RWPE1 (cell line): ENCODE measurements at regions not wholly inside any gene's neighbourhood (a gene's known extent, or its start where the extent isn't known, plus 50 kb on each side); places are given as distances from the start of the nearest gene placed in this dataset.

Experiments
- CTCF ChIA-PET: fragments of 350-600 bp; sonication (Branson Sonifier 250); formaldehyde crosslinking; extraction: SDS; loops from one replicate; lab custom pipeline; 2021; lab: Yijun Ruan, JAX
- POLR2A ChIA-PET: fragments of 400-600 bp; formaldehyde crosslinking; extraction: SDS; loops from one replicate; lab custom pipeline; 2020; ENCODE audit warnings: antibody characterized with exemption; ENCODE audit not compliant: low non-redundant PET; lab: Yijun Ruan, JAX
- DNase-seq: peaks from one replicate; pipeline ENCODE4 v3.0.0; 2012; ENCODE audit warnings: low spot score
- H3K27ac ChIP-seq: fragments of 450-650 bp; 2 replicates; pipeline ENCODE4 v1.5.1; 2017
- TF ChIP-seq, protein P1 (sequence below): fragments of 450-650 bp; conservative IDR thresholded peaks from 2 replicates; pipeline ENCODE4 v1.5.1; 2017; ENCODE audit warnings: low read depth, mild to moderate bottlenecking

DNA sequence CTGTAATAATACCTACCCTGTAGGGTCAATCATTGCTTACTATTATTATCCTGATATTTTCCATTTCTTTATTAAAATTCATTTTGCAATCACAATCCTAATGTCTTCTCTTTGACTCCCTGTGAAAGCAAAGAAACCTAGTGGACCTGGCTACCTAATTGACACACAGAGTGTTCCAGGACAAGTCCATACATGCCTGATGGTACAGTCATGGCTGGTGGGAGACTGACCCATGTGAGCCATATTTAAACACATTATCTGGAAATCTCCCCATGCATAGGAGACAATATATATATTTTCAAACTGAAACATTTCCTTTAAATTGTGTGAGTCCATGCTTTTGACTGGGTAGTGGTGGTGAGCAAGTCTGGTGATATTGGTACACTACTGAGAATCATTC lies 230.6 kb upstream of the DACH1 start:
- CTCF ChIA-PET = no interaction called here
- POLR2A ChIA-PET = no interaction called here
- no peak overlapping the region for H3K27ac ChIP-seq
- TF ChIP-seq, protein P1, sequence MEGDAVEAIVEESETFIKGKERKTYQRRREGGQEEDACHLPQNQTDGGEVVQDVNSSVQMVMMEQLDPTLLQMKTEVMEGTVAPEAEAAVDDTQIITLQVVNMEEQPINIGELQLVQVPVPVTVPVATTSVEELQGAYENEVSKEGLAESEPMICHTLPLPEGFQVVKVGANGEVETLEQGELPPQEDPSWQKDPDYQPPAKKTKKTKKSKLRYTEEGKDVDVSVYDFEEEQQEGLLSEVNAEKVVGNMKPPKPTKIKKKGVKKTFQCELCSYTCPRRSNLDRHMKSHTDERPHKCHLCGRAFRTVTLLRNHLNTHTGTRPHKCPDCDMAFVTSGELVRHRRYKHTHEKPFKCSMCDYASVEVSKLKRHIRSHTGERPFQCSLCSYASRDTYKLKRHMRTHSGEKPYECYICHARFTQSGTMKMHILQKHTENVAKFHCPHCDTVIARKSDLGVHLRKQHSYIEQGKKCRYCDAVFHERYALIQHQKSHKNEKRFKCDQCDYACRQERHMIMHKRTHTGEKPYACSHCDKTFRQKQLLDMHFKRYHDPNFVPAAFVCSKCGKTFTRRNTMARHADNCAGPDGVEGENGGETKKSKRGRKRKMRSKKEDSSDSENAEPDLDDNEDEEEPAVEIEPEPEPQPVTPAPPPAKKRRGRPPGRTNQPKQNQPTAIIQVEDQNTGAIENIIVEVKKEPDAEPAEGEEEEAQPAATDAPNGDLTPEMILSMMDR = no peak
- peak; percentile 30 for DNase-seq

DNA sequence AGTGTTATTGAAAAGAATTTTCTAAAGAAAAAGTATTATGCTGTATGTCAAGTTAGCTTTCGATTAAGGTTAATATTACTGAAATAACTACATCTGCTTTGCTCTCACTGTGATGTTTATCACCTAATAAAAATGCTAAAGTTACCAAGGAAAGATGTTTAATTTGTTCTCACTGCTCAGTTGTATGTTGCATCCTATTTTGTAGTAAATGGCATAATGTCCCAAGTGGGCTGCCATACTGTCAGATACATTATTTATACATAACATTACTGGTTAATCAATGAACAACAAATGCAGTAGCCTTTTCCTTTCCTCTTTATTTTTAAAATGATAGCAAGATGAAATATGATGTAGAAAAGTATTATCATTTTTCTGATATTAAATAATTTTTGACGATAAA lies 226.3 kb upstream of the DACH1 start:
- ChIA-PET POLR2A (no interaction called here), CTCF (no interaction called here)
- TF ChIP-seq, protein P1 = no peak
- no peak for DNase-seq
- H3K27ac ChIP-seq = no peak overlapping the region

DNA sequence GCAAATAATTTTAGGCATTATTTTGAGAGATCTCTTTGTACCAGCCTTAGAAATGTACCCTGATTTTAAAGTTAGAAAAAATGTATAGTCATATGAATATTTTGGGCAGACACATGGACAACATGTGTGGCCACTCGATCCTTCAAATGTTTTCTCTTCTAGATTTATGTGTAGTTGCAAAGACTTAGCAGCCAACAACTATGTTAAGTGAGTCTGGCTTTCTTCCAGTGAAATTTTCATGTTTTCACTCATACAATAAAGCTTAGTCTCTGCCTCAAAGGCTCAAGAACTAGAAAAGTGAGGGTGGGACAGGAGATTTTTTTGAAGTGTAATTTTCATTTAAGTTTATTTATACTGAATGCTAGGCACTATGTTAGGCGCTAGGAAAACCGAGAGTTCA lies 207.7 kb upstream of the DACH1 start:
- ChIA-PET CTCF (no interaction called here), POLR2A (no interaction called here)
- TF ChIP-seq, protein P1 = no peak
- no peak for DNase-seq
- H3K27ac ChIP-seq = no peak overlapping the region

DNA sequence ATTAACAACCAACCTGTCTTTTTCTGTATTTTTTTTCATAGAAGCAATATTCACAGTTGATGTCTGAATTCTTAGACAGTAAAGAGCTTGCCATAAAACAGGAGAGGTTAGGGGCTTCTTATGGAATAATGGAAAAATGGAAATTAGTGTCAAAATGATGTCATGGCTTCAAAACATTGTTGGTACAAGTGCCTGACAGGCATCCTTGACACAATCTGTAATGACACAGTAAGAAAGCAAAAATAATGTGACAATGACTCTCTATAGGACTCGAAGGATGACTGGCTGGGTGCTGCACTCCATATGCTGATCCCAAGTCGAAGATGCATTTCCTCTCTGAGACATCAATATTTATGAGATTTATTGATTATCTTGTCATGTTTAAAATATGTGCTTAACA lies 205.3 kb upstream of the DACH1 start:
- TF ChIP-seq, protein P1 = no peak
- POLR2A ChIA-PET = no interaction called here
- DNase-seq = no peak

DNA sequence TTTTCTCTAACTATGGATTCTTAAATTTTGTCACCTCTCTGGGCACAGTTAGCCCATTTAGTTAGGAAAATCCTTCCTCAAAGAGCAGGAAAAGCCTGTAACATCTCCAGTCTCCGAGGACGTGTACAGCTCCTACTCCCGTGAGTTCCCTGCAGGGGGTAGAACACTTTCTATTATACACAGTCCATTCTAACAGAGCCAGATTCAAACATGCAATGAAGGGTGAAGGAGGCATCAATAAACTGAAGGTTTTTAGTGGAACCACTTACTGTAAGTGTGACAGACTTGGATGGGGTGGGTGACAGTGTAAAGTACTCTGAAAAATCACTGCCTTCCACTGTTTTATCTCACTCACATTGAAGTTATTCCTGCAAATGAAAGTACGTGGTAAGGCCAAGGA lies 204.7 kb upstream of the DACH1 start:
- no peak for DNase-seq
- POLR2A ChIA-PET = no interaction called here
- no peak overlapping the region for H3K27ac ChIP-seq
- CTCF ChIA-PET = no interaction called here
- TF ChIP-seq, protein P1 = no peak

More for the DNA sequence above, 205.3 kb upstream of the DACH1 start:
- CTCF ChIA-PET = no interaction called here
- no peak overlapping the region for H3K27ac ChIP-seq

DNA sequence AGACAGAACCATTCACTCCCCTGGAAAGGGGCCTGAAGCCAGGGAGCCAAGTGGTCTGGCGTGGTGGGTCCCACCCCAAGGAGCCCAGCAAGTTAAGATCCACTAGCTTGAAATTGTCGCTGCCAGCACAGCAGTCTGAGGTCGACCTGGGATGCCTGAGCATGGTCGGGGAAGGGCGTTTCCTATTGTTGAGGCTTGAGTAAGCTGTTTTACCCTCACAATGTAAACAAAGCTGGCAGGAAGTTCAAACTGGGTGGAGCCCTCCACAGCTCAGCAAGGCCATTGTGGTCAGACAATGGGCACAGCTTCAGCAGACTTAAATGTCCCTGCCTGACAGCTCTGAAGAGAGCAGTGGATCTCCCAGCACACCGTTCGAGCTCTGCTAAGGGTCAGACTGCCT lies 195.6 kb upstream of the DACH1 start:
- no peak overlapping the region for H3K27ac ChIP-seq
- TF ChIP-seq, protein P1 = no peak
- ChIA-PET POLR2A (no interaction called here), CTCF (no interaction called here)
- DNase-seq = no peak

DNA sequence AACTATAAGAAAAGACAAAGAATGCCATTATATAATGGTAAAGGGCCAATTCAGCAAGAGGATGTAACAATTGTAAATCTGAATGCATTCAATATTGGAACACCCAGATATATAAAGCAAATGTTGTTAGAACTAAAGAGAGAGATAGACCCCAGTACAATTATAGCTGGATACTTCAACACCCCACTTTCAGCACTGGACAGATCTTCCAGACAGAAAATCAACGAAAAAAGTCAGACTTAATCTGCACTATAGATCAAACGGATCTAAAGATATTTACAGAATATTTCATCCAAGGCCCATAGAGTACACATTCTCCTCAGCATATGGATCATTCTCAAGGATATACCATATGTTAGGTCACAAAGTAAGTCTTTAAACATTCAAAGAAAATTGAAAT lies 194.6 kb upstream of the DACH1 start:
- TF ChIP-seq, protein P1 = no peak
- no peak overlapping the region for H3K27ac ChIP-seq
- ChIA-PET CTCF (no interaction called here), POLR2A (no interaction called here)
- no peak for DNase-seq
